GM21381 (cell line): ENCODE measurements at regions not wholly inside any gene's neighbourhood (a gene's known extent, or its start where the extent isn't known, plus 50 kb on each side); places are given as distances from the start of the nearest gene placed in this dataset.

ENCODE experiments used
- ATAC-seq: cut with Tn5 transposase; IDR thresholded peaks from one replicate; pipeline ENCODE4 v1.9.1; 2021; ENCODE audit warnings: mild to moderate bottlenecking, moderate library complexity; ENCODE audit not compliant: unreplicated experiment

GRCh38 chr16:85337910-85338637, 225.8 kb upstream of the CIBAR2 start:
- no peak for ATAC-seq

DNA sequence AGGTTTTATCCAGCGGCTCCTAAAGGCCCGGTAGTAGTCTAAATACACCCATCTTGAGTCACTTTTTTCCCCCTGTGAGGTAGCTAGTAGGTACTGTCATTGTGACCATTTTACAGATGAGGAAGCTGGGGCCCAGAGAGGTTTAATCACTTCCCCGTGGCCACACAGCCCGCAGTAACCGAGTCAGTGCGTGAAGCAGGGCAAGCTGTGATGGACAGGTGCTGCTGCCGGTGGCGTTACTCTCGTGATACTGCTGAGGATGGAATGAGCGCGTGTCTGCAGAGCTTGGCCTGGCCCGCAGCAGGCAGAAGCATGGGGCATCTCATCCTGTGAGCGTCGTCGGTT, 226.3 kb upstream of the CIBAR2 start:
- no peak for ATAC-seq

DNA sequence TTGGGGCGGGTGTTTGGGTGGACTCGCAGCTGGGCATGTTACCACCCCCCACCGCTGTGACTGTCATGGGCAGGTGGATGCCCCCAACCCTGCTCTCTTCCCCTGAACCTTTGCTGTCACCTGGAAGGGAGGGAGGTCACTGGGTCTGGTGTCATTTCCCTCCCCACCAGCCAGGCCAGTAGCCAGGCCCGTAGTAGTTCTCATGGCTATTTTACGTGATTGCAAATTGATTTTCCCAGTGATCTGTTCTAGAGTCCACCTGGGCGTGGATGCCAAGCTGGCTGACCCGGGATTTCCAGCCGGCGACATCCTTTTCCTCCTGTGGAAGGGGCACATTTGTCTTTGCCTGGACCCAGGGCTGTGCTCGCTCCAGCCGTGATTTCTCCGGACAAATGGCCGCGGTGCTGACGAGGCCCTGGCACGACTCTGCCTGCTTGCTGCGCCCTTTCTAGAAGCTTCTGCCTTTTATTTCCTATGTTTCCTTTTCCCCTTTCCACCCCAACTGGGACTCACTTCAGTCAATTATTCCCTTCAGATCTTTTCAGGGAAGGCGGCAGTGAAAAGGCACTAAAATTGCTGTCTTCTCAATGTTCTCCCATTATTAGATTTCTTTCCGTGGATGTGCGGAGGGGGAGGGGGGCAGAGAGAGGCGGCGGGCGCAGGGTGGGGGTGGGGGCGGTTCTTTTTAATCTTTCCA, 226.9 kb upstream of the CIBAR2 start:
- ATAC-seq, result no peak

DNA sequence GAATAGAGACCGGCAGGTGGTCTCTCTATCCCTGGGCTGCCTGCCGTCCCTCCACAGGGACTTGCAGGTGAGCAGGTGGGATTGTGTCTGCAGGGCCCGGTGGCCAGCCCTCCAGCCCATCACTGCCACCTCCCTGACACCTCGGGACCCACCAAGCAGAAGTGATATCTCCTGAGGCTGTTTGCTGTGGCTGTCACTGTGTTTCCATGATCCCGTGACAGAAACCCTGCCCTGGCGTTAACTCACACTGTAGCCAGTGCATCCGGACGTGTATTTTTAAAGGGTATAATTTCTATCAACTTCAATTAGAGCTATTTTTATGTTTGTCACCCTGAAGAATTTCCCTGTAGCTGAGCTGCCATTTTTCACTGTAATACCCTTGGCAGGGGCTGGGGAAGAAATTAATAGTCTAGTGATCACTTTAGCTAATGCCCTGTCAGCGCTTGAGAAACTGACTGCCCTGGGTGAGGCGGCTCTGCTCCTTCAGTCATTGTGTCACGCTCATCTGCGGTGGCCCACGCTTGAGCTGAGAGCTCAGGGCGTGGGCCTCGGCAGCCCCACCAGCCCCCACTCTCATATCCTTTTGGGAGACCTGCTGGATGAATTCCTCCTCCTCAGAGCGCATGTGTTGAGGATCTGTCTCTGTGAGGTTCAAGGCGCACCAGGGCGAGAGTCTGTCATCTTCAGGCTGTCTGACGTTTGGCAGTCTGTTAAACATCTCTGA, 229.9 kb upstream of the CIBAR2 start:
- no peak for ATAC-seq

- ATAC-seq, result no peak
Observed at GRCh38 chr16:85344502-85345128, 232.3 kb upstream of the CIBAR2 start.

GRCh38 chr16:85345129-85345639, 232.9 kb upstream of the CIBAR2 start:
- no peak for ATAC-seq

DNA sequence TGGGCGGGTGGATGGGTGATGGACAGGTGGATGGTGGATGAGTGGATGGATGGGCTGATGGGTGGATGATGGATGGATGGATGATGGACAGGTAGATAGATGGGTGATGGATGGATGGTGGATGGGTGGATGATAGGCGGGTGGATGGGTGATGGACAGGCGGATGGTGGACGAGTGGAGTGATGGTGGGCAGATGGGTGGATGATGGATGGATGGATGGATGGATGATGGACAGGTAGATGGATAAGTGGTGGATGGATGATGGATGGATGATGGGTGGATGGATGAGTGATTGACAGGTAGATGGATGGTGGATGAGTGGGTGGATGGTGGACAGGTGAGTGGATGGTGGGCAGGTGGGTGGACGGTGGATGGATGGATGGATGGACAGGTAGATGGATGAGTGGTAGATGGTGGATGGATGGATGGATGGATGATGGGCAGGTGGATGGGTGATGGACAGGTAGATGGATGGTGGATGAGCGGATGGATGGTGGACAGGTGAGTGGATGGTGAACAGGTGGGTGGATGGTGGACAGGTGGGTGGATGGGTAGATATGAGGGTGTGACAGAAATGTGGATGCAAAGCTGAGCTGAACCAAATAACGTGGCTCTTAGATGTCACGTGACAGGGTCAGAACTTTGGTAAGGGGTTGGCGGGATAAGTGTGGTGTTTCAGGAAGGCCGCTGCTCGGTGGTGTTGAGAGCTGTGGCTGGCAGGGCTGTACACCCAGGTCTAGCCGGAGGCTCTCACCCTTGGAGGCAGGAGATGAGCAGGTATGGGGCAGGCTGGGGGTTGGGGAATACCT, 234.3 kb upstream of the CIBAR2 start:
- no peak for ATAC-seq

DNA sequence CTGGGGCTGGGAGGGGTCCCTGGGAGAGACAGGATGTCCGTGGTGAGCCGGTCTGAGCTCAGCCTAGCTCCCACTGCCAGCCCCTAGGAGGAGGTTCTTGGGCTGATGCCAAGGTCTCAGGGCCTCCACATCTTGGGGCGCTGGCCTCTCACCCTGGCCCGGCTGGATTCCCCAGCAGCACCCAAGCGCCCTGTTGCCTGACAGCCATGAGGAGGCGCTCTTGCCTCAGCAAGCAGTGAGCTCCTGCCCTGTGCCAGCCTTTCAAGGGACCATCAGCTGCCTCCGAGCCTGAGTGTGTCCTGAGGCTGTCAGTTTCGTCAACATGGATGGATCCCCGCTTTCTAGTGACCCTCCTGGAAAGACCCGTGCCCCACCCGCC, 234.9 kb upstream of the CIBAR2 start:
- ATAC-seq, result no peak

DNA sequence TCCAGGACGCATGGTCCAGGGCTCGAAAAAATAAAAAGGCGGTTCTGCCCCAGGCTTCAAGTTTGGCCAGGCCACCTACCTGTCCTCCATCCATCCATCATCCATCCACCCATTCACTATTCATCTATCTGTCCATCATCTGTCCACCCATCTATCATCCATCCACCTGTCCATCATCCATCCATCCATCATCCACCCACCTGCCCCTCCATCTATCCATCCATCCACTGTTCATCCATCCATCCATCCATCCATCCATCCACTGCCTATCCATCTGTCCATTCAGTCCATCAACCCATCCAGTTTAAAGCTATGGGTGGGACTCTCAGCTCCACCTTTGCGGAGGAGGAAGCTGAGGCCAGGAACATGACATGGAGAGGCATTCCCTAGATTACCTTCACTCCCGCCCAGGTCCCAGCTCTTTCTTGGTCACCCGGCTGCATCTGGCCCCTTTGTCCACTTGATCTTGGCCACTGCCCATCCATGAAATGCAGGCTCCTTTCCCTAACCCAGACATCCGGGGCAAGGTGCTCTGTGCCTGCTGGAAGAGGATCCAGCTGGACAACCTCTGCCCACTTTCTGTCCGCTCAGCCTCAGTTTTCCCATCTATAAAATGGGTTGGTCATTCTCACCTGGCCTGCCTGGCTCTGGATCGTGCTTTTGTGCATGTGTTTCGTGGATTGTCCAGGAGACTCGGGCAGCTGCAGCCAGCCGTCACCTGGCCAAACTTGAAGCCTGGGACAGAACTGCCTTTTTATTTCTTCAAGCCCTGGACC, 236.0 kb upstream of the CIBAR2 start:
- no peak for ATAC-seq

DNA sequence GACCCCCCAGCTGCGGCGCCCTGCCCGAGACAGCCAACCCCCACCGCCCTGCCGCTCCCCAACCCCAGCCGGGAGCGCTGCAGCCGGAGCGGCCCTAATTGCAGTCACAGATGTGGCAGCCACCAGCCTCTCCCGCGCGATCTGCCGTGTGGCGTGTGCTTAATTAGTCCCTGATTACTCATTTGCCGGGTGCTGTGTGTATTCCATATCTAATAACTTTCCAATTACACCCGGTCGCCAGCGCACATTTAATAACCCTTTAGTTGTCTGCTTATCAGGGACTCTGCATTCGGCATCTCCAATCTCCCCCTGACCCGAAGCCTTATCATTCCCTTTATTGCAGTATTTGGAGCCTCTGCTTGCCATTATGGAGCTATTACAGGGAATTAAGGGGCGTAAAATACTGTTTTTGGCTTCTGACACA, 236.7 kb upstream of the CIBAR2 start:
- no peak for ATAC-seq

DNA sequence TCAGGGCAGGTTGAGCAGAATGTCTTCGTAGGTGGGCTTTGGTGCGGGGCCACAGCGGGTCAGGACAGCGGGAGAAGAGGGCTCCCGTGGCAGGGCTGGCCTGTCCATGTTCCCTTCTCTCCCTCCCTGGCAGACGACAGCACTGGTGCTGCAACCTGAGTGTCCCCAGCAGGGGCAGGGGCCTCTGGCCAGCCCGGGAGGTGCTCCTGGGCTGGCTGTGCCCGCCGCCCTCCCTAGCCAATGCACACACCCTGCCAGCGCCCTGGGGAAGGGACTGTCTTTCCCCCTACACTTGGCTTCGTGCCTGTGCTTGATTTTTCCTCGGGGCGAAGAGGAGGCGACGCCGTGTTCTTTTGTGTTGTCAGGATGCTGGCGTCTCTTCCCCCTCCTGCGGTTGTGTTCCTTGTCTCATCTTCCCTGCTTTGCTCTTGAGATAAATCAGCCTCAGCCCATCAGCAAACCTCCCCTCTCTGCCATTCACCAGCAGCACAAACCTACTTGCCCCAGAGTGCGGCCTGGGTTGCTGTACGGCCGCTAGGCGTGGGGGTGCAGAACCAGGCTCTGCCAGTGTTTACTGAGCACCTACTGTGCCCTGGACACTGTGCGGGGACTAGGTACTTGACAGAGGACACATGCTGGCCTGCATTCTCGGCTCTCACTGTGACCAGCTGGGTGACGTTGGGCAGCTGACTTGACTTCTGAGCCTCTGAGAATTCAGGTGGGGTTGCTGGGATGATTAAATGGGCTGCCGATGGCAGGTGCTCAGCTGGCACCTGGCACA, 237.3 kb upstream of the CIBAR2 start:
- no peak for ATAC-seq

- ATAC-seq, result no peak
Observed at GRCh38 chr16:85350146-85350728, 238.0 kb upstream of the CIBAR2 start.

GRCh38 chr16:85350973-85351372, 238.7 kb upstream of the CIBAR2 start:
- ATAC-seq, result no peak

- ATAC-seq, result no peak
Observed at GRCh38 chr16:85353013-85353412, 240.7 kb upstream of the CIBAR2 start.

- ATAC-seq, result no peak
Observed at GRCh38 chr16:85353839-85354685, 241.8 kb upstream of the CIBAR2 start.

DNA sequence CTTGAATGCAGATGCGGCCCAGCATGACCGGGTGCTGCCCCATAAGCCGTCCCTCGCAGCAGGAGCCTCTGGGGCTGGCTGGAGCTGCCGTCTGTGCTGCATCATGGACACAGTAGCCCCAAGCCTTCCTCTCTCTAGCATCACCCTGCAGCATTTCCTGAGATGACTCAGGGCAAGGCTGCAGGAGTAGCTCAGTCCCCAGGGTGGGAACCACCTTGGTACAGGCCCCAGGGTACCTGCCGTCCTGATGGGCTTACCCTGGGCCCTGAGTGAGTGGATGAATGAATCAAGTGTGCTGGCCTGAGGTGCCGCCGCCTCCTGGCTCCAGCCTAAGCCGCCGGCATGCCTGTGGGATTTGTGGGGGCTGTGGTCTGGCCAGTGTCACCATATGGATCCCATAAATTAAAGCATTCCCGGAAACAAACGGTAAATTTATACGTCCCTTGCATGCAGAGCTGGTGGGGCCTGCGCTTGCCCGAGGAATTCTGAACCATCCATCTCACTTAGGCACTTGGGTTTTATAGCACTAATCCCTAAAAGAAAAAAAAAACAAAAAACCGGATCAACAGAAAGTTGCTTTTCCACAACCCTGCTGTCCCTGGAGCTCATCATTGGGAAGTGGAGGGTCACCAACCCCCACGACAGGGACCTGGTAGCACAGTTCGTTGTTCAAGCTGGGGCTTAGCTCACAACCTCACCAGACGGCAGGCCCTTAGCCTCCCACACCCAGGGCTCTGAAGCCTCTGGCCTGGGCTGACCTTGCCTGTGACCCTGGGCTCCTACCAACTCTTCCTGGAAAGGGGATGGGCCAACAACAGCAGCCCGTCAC, 242.6 kb upstream of the CIBAR2 start:
- no peak for ATAC-seq

GRCh38 chr16:85355515-85355837, 243.2 kb upstream of the CIBAR2 start:
- ATAC-seq, result no peak
